ENCODE measurements at regions not wholly inside any gene's neighbourhood (a gene's known extent, or its start where the extent isn't known, plus 50 kb on each side); places are given as distances from the start of the nearest gene placed in this dataset.

DNA sequence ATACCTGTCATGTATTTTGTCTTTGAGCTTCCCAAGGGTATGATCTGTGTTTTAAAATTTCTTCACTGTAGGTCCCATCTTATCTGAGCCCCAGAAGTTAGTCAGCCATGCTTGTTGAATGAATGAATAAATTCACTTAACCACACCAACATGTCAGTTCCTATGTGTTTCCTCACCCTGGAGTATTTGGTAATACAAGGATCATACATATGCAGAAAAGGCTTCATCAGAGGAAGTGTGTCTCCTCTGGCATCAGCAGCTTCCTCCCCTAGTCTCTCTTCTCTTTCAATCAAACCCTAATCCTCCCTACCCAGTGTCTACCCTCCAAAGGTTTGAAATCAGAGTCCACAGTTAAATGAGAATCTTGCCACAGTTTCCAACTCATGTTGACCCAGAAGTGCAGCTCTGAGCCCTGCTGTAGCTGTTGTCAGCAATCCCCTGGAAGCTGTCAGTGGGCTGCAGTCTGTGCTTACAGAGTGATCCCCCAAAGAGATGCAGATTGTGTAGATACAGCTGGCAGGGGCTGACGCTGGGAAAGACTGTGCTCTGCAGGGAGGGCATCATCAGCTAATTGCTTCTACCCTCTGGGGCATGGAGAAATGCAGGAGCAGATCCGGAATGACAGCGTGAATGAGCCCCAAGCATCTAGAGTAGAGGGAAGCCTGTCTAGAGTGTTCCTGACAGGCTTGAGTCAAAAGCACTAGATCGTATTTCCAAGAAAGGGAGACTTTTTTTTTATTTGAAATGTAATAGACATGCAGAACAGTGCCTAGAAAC lies 105.0 kb upstream of the WDR11 start:
- H3K9me3 Mint-ChIP-seq = no peaks in the 10 kb centered on the region
- no peak for TF ChIP-seq CTCF (IDR thresholded peaks at IDR 0.05)
- DNase-seq (no peak), ATAC-seq (no peak)
- peaks cover 4% of the 10 kb centered on the region for H3K27me3 Mint-ChIP-seq
- H3K27ac Mint-ChIP-seq = no peak overlapping the region
- POLR2A ChIA-PET = no interaction called here
- intact Hi-C loops (cut with micrococcal nuclease) = no loop called here
- H3K4me3 Mint-ChIP-seq = no peak overlapping the region
- H3K4me1 Mint-ChIP-seq (ENCODE audit: low read depth) = no peaks in the 10 kb centered on the region
- no peaks in the 10 kb centered on the region for H3K36me3 Mint-ChIP-seq (ENCODE audit: low read depth)
- CTCF ChIA-PET = interaction anchor here (1.1 kb wide), 1 partner anchor 10 kb away, joined by 4 read pairs; no protein-coding TSS in a partner anchor

GRCh38 chr10:120748519-120748918 lies 102.6 kb upstream of the WDR11 start:
- H3K36me3 Mint-ChIP-seq (ENCODE audit: low read depth) = no peaks in the 10 kb centered on the region
- no peaks in the 10 kb centered on the region for H3K4me1 Mint-ChIP-seq (ENCODE audit: low read depth)
- DNase-seq (no peak), ATAC-seq (no peak)
- intact Hi-C loops (cut with micrococcal nuclease) = no loop called here
- peaks cover 10% of the 10 kb centered on the region for H3K27me3 Mint-ChIP-seq
- TF ChIP-seq CTCF (IDR thresholded peaks at IDR 0.05) = no peak
- H3K4me3 Mint-ChIP-seq = no peak overlapping the region
- ChIA-PET CTCF (no interaction called here), POLR2A (no interaction called here)
- no peaks in the 10 kb centered on the region for H3K9me3 Mint-ChIP-seq
- no peak overlapping the region for H3K27ac Mint-ChIP-seq

- Mint-ChIP-seq H3K9me3 (no peaks in the 10 kb centered on the region), H3K27ac (no peak overlapping the region), H3K4me1 (ENCODE audit: low read depth) (no peaks in the 10 kb centered on the region), H3K4me3 (no peak overlapping the region), H3K36me3 (ENCODE audit: low read depth) (no peaks in the 10 kb centered on the region), H3K27me3 (peaks cover 14% of the 10 kb centered on the region)
- ChIA-PET POLR2A (no interaction called here), CTCF (no interaction called here)
- DNase-seq (no peak), ATAC-seq (no peak)
- no peak for TF ChIP-seq CTCF (IDR thresholded peaks at IDR 0.05)
- intact Hi-C loops (cut with micrococcal nuclease) = no loop called here
Measured at GRCh38 chr10:120749072-120749471, 102.1 kb upstream of the WDR11 start.

DNA sequence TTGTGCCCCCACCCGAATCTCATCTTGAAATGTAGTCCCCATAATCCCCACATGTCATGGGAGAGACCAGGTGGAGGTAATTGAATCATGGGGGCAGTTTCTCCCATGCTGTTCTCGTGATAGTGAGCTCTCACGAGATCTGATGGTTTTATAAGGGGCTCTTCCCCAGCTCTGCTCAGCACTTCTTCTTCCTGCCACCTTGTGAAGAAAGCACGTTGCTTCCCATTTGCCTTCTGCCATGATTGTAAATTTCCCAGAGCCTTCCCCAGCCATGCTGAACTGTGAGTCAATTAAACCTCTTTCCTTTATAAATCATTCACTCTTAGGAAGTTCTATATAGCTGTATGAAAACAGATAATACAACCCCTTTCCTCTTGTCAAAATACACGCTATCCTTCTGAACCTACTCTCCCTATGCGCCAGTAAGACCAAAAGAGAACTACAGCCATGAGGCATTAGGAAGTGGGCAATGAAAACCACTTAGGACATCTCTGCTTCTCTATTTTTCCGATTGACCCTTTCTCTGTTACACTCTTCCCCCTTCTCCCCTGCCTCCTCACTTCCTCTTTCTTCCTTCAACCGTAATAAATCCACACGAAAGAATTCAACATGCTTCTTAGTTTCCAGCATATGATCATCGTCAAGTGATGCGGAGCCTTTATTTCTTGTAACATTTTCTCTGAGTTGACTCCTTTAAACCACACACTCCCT lies 101.2 kb upstream of the WDR11 start:
- intact Hi-C loops (cut with micrococcal nuclease) = no loop called here
- POLR2A ChIA-PET = no interaction called here
- Mint-ChIP-seq H3K4me3 (no peak overlapping the region), H3K27ac (no peak overlapping the region), H3K9me3 (no peaks in the 10 kb centered on the region), H3K36me3 (ENCODE audit: low read depth) (no peaks in the 10 kb centered on the region), H3K4me1 (ENCODE audit: low read depth) (no peaks in the 10 kb centered on the region), H3K27me3 (peaks cover 15% of the 10 kb centered on the region)
- TF ChIP-seq CTCF (IDR thresholded peaks at IDR 0.05) = no peak
- no peak for ATAC-seq
- CTCF ChIA-PET = no interaction called here
- no peak for DNase-seq

DNA sequence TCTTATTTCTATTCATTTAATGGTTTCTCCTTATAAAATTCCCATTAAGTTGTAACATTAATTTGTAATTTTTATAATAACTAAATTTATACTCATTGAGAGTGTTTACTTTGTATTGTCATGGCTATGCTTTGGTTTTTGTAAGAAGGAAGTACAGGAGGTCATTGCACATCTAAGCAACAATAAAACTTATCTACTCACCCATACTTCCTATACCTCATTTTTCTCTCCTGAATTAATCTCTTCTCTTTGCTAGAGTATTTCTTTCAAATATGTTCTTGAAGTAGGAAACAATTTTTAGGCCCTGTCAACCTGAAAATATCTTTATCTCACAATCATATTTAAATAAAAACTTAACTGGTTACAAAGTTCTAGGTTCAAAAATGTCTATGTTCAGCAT lies 95.4 kb upstream of the WDR11 start:
- ChIA-PET CTCF (no interaction called here), POLR2A (no interaction called here)
- ATAC-seq (no peak), DNase-seq (no peak)
- no peaks in the 10 kb centered on the region for H3K9me3 Mint-ChIP-seq
- H3K27me3 Mint-ChIP-seq = peaks cover 18% of the 10 kb centered on the region
- intact Hi-C loops (cut with micrococcal nuclease) = no loop called here
- no peaks in the 10 kb centered on the region for H3K36me3 Mint-ChIP-seq (ENCODE audit: low read depth)
- no peak overlapping the region for H3K4me3 Mint-ChIP-seq
- TF ChIP-seq CTCF (IDR thresholded peaks at IDR 0.05) = no peak
- H3K4me1 Mint-ChIP-seq (ENCODE audit: low read depth) = no peaks in the 10 kb centered on the region
- H3K27ac Mint-ChIP-seq = no peak overlapping the region
